Retinal pigment epithelial cell (primary cell): ENCODE measurements at regions not wholly inside any gene's neighbourhood (a gene's known extent, or its start where the extent isn't known, plus 50 kb on each side); places are given as distances from the start of the nearest gene placed in this dataset.

ENCODE experiments used
- DNase-seq: peaks from one replicate; pipeline ENCODE4 v3.0.0-alpha.2; 2010; ENCODE audit warnings: low read depth
- H3K4me3 ChIP-seq: 2 replicates; pipeline ENCODE4 v1.5.1; 2011; ENCODE audit warnings: mild to moderate bottlenecking, low read length, control low read depth, moderate library complexity
- CTCF ChIP-seq: conservative IDR thresholded peaks from 2 replicates; pipeline ENCODE4 v1.5.1; 2011; ENCODE audit warnings: low read depth, low read length, control low read depth, inconsistent platforms

DNA sequence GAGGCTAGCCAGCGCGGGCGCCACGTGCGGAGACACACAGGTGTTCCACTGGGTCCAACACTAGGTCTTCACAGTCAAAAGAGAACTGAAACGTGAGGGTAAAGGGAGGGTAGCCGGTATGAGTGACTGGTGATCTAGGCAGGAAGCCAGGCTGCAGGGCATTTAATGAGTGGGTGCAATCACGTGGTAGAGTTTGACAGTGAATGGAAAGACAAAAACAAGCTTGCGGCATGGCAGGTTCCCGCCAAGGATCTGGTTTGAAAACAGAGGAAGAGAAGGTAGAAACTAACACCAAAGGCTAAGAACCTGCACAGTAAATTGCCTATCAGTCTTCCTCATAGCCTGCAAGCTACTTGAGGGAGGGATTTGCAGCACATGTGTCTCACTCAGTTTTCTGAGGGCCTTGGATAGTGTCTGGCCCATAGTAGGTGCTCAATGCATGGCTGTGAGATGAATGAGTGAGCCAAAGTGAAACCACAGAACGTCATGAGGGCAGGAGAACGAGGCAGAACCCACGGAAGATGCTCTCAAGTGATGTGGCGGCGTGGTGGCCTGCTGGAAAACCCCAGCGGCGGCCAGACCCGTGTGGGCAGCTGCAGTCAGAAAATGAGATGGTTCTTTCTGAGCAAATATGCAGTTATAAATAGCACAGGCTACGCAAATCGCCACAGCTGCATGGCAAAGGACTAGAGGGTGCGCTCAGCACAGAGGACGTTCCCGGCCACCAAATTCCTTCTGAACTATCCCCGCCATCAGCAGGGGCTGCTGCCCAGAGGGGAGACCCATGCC is 183.6 kb upstream of the NFE2L3 start:
- H3K4me3 ChIP-seq: no peak overlapping the region
- TF ChIP-seq CTCF: no peak
- no peak for DNase-seq

DNA sequence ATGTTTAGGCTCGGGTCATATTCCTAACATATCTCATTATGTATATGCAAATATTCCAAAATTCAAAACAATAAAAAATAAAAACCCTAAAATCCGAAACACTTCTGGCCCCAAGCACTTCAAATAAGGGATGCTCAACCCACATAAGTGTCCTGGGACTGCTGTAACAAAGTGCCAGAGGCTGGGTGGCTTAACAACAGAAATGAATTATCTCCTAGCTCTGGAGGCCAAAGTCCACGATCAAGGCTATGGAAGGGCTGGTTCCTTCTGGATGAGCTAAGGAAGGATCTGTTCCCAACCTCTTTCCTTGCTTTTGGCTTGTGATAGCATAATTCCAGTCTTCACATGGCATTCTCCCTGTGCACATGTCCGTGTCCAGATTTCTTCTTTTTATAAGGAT is 181.6 kb upstream of the NFE2L3 start:
- TF ChIP-seq CTCF: no peak
- DNase-seq: no peak
- no peak overlapping the region for H3K4me3 ChIP-seq

DNA sequence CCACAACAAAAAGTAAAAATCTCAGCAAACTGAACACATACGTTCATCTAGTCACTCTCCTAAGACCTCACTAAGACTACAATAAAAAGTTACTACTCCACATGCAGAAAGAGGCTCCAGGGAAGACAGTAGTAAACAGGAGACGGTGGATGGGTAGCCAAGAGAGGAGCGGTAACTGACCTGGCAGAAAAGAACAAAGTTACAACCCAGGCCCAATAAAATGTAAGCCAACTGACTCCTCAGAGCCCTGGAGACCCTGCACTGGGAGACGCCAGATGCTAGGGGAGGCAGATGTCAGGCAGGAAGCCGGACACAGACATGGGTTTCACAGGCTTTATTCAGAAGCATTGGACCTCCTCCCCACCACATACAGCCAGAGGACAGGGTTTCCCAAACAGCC is 181.1 kb upstream of the NFE2L3 start:
- no peak overlapping the region for H3K4me3 ChIP-seq
- no peak for TF ChIP-seq CTCF
- no peak for DNase-seq

GRCh38 chr7:25976630-25977029 is 175.4 kb upstream of the NFE2L3 start:
- no peak for TF ChIP-seq CTCF
- DNase-seq: no peak
- no peak overlapping the region for H3K4me3 ChIP-seq

DNA sequence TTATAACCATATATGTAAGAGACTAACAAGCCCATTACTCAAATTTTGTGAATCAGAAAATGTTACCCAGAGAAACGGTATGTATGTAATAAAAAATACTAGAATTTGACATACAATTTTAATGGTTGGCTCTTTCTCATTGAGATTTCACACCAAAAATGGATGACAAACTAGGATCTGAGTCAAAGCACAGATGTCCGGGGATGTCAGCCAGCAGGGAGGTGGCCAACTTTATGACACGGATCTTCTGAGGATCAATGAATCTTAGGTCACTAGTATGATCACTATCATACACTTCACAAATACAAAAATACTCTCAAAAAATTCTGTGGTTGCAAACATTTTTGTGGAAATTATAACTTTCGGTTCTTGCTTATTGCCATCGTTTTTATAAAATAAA is 173.5 kb upstream of the NFE2L3 start:
- TF ChIP-seq CTCF: no peak
- no peak for DNase-seq

GRCh38 chr7:25979605-25980004 is 172.4 kb upstream of the NFE2L3 start:
- no peak for TF ChIP-seq CTCF
- no peak for DNase-seq
- H3K4me3 ChIP-seq: no peak overlapping the region

More for the DNA sequence above, 173.5 kb upstream of the NFE2L3 start:
- H3K4me3 ChIP-seq: no peak overlapping the region

DNA sequence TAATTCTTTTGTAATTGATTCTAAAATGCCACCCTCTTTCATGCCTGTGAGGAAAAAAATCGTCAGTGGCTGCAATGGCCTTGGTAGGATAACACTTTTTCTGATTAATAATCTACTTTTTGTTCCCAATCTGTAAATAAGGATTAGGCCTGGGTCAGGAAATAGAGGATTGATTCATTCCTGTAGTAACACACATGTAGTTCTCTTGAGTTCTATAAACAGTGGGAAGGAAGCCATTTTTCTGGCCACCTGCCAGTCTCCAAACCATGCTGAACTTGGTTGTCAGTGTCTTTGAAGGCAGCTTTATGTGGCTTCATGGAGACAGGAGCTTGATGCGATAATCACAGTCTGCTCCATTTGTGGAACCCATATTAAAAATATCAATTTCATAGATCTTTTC is 169.3 kb upstream of the NFE2L3 start:
- DNase-seq: no peak
- no peak overlapping the region for H3K4me3 ChIP-seq
- TF ChIP-seq CTCF: no peak
